Spleen (tissue), 7 donors: ENCODE measurements at regions not wholly inside any gene's neighbourhood (a gene's known extent, or its start where the extent isn't known, plus 50 kb on each side); places are given as distances from the start of the nearest gene placed in this dataset.

ENCODE experiments used
- POLR2A ChIP-seq, 3 donors: fragments of 450-650 bp; IDR thresholded peaks; one replicate each; pipeline ENCODE4 v1.5.1; 2017; ENCODE audit warnings: antibody characterized with exemption in 3 of 3, mild to moderate bottlenecking in 1 of 3
- POLR2AphosphoS5 ChIP-seq, 3 donors: sonication (generic); formaldehyde crosslinking; IDR thresholded peaks; one replicate each; pipeline ENCODE4 v1.5.1; 2017; ENCODE audit warnings: antibody characterized with exemption in 3 of 3
- TF ChIP-seq, protein P1 (sequence below), 11 experiments: fragments of 200-600 bp in 7 of 11; fragments of 450-650 bp in 4 of 11; sonication (generic) in 4 of 11; IDR thresholded peaks in 8 of 11; conservative IDR thresholded peaks in 3 of 11; 1 replicate in 7 of 11; 2 replicates in 4 of 11; pipeline versions ENCODE4 v1.4.0 to v1.8.0; 2016 to 2021; ENCODE audit warnings: antibody characterized with exemption in 11 of 11, inconsistent platforms in 4 of 11, mild to moderate bottlenecking in 1 of 11
- donor health status: DM: no; HTN: no; CAD: no; lungs with moderate emphysema.
- donor health status: DM: no; HTN: no; CAD: no.
- donor health status: DM: no; HTN: no; CAD: no.

DNA sequence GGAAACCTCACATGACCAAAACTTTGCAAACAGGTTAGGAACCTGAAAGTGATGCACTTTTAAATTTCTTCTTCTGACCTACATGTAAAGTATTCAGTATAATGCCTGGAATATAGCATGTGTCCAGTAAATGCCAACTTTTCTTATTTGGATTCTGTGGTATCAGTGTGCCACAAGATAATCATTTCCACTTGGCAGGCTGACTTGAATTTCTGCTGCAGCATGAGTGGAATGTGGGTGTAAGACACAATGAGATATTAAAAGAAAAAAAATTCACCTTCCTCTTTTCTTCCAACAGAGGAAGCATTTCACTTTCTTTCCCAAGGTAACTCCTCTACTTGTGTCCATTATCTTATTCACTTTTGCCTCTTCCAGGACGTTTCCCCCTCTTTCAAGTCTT is 141.9 kb upstream of the PRKD1 start:
- TF ChIP-seq, protein P1, sequence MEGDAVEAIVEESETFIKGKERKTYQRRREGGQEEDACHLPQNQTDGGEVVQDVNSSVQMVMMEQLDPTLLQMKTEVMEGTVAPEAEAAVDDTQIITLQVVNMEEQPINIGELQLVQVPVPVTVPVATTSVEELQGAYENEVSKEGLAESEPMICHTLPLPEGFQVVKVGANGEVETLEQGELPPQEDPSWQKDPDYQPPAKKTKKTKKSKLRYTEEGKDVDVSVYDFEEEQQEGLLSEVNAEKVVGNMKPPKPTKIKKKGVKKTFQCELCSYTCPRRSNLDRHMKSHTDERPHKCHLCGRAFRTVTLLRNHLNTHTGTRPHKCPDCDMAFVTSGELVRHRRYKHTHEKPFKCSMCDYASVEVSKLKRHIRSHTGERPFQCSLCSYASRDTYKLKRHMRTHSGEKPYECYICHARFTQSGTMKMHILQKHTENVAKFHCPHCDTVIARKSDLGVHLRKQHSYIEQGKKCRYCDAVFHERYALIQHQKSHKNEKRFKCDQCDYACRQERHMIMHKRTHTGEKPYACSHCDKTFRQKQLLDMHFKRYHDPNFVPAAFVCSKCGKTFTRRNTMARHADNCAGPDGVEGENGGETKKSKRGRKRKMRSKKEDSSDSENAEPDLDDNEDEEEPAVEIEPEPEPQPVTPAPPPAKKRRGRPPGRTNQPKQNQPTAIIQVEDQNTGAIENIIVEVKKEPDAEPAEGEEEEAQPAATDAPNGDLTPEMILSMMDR (IDR thresholded peaks at IDR 0.05 in 8 of 11, conservative IDR thresholded peaks at IDR 0.05 in 3 of 11): no peak
- no peak for TF ChIP-seq POLR2A (IDR thresholded peaks at IDR 0.05)
- no peak for TF ChIP-seq POLR2AphosphoS5 (IDR thresholded peaks at IDR 0.05)
